MV-4-11 (cell line): ENCODE measurements at regions not wholly inside any gene's neighbourhood (a gene's known extent, or its start where the extent isn't known, plus 50 kb on each side); places are given as distances from the start of the nearest gene placed in this dataset.

Experiments used
- DNase-seq: peaks from one replicate; lab custom pipeline; 2025; lab: John Stamatoyannopoulos, UW

GRCh38 chr7:21029006-21029405, 242.3 kb upstream of the SP8 start:
- DNase-seq: no peak

GRCh38 chr7:21030237-21030871, 243.7 kb upstream of the SP8 start:
- DNase-seq: no peak

DNA sequence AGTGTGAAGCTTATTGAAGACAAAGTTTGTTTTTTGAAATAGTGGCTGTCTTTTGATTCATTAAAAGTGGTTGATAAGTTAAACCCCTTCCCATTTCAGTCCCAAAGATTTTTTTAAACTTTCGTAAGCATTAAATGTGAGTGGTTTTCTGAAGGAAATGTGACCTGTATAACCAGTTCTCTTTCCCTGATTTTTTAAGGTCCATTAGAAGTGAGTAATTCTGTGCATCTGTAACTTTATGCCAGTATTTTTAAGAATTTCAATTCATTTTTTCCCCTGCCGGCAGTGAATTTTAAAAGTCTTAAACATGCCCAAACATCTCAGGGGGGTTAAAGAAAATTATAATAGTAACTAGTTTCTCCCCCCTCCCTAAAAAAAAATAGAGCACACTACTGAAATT, 254.6 kb upstream of the SP8 start:
- no peak for DNase-seq

GRCh38 chr7:21041666-21042065, 255.0 kb upstream of the SP8 start:
- DNase-seq: no peak

GRCh38 chr7:21044384-21044783, 257.7 kb upstream of the SP8 start:
- DNase-seq: no peak

- no peak for DNase-seq
Measured at GRCh38 chr7:21044913-21045568, 258.4 kb upstream of the SP8 start.

DNA sequence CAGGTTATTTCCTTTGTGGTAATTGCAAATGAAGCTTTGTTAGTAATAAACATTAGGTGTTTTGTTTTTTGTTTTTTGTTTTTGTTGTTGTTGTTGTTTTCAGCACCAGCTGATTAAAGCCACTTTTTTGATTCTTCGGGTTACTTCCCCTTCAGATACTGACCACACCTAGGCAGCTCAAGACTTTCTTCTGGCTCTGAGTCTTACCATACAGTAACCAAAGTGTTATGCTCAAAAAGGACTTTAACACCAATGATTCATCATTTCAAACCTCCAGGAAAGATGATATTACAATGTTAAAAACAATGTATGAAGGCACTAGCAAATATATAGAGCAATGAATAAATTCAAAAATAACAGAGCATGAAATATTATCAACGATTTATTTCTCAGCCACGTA, 265.2 kb upstream of the SP8 start:
- no peak for DNase-seq

GRCh38 chr7:21054427-21055112, 267.9 kb upstream of the SP8 start:
- DNase-seq: no peak

- DNase-seq: no peak
Measured at GRCh38 chr7:21059069-21059468, 272.4 kb upstream of the SP8 start.

- no peak for DNase-seq
Measured at GRCh38 chr7:21063106-21063505, 276.4 kb upstream of the SP8 start.

DNA sequence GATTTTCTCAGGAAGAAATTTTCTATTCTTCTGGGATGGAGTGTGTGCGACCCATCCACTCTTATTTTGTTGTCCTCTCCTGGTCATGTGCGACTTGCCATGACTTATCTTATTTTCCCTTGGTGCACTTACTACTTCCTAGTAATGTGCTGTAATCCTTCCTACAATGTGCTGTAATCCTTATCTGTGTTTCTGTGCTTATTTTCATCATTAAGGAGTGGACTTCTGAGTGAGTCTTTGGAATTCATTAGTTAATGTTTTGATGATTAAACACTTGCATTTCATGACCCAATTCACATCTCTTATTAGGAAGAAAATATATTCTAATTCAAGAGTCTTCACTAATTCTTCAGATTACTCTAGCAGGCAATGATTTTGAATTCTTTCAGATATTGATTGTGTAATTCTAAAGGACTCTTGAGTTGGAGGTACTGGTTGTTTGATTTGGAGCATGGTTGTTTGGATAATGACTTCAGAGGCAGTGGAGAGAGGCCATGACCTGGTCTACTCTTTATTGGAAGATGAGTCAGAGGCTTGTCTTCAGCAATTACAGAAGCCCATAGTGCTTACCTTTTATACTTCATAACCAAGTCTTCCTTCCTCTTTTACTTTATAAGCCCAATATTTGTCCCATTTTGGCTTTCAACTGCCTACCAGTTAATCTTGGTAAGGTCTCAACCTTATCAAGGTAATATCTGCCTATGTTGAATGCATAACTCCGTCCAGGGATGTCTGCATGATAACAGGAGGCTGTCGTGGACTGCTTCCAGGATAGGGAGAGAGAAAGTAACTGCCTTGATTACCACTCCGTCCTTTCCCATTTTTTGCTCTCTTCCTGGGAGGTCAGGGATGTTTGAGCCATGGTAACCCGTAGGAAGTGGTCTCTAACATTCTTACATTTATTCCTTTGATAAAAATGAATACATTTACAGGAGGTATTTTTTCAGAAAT, 278.3 kb upstream of the SP8 start:
- no peak for DNase-seq

GRCh38 chr7:21066221-21066620, 279.5 kb upstream of the SP8 start:
- no peak for DNase-seq

- DNase-seq: no peak
Measured at GRCh38 chr7:21067216-21067615, 280.5 kb upstream of the SP8 start.

DNA sequence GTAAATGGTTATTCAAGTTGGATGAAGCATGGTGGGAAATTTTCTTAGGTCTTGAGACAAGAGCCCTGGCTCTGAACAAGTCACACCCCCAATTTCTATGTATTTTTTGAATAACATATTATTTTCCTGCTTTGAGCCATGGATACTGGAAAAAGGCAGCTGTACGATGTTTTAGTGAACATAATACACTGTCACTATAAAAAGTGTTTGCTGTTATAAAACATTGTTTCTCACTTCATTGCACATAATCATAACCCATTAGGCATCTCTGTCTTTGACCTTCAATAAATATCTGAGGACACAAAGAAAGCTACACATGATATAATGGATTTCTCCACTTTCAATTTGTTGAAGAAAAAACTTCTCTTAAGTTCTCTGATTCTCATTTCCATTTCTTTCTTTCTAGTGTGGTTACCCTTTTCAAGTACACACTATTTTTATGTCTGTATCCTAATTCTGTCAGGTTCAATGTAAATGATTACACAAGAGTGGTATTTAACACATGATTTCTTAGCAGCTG, 283.9 kb upstream of the SP8 start:
- no peak for DNase-seq

DNA sequence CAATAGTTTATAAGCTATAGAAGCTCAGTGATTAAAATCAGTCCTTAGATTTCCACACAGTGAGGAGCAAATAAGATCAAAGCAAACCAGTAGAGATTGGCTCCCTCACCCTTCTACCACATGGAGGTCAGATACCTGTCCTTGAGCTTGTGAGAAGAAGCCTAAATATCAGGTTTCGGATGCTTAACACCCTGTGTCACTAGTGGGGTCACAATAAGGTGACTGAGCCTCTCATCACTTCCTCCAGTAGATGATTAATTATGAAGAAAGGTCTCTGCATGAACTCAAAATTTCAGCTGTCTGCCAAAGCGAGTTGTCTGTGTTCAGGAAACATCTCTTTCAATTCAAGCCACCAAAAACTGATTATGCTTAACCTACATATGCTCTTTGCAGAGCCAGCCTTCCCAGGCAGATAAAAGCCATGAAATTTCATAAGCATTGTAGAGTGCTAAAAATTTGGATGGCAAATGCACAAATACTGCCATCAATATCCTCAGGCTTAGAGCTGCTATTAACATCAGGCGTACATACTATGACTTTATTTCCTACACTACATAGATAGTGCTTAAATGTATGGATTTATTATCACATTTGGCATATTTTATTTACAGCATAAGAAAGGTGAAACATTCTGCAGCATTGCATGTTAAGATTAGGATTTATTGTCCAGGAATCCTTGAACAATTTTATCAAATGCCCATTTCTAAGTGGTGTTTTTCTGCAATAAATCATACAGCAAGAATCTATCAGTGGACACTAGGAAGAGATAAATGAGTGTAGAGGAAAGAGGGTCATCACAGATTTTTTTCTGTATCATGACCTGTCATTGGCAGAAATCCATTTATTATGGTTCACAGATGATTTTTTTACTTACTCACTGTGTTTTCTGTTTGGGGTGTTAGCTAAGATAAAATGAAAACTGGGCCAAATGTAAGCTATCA, 285.1 kb upstream of the SP8 start:
- no peak for DNase-seq

DNA sequence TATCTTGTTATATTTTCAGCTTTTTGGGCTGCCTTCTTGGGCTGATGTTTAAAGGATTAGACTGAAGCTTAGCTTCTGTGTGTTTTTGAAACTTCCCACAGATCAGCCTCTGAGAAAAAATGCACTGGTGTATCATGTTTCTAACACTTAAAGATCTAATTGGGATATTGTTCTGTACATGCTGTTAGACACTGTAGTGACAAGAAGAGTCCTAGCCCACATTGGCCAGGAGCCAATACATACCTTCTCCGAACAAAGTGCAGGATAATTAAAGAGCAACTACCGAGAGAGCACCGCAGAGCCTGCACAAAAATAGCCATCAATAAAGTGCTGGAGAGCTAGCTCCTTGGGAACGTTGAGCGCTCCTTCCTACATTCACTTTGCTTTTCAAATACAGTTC, 289.4 kb upstream of the SP8 start:
- DNase-seq: no peak

GRCh38 chr7:21076574-21076973, 289.9 kb upstream of the SP8 start:
- DNase-seq: no peak

DNA sequence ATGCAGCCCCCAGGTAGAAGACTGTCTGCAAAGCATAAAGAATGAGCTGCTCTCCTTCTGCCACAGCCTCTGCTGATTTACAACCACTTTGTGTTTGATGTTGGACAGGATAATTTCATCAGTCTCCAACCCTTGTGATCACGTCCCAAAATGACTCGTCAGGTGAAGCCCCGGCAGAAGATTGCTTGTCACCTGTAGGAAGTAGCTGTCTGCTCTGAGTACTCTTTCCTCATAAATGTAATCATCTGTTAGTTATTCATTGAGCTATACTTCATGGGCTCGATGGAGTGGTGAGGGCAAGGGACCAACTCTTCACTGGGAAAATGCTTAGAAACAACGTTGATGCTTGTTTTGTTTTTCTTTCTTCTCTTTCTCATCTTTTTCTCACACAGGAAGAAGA, 290.9 kb upstream of the SP8 start:
- no peak for DNase-seq

- no peak for DNase-seq
Measured at GRCh38 chr7:21084286-21084685, 297.6 kb upstream of the SP8 start.

- no peak for DNase-seq
Measured at GRCh38 chr7:21086688-21087087, 300.0 kb upstream of the SP8 start.

DNA sequence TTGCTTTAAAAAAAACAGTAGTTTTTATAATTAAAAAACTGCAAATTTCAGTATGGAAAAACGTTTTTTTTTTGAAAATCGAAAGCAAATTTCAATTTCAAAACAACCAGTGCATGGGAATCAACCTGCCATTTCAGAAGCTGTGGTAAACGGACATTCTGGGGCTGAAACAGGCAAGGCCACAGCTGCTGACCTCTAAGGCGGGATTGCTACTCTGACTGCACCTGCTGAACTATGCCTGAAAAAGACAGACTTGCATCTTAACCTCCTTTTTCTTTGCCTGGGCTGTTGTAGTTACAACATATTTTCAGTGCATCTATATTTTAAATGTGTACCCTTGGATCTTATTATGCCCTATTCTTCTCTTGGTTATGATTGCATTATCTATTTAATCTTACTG, 303.0 kb upstream of the SP8 start:
- DNase-seq: no peak
